ENCODE measurements at regions not wholly inside any gene's neighbourhood (a gene's known extent, or its start where the extent isn't known, plus 50 kb on each side); places are given as distances from the start of the nearest gene placed in this dataset.

- H3K36me3 ChIP-seq (ENCODE audit: control insufficient read depth in 2 of 2, insufficient read depth in 1 of 2, low read length in 2 of 2), result no peaks in the 10 kb centered on the region
- H3K4me1 ChIP-seq (ENCODE audit: control insufficient read depth, insufficient read depth, low read length), result no peaks in the 10 kb centered on the region
- no peaks in the 10 kb centered on the region for H3K9me3 ChIP-seq (ENCODE audit: control insufficient read depth, insufficient read depth, low read depth, low read length)
- no peak overlapping the region for H3K27ac ChIP-seq (ENCODE audit: extremely low read depth, low read depth, low read length)
- H3K4me3 ChIP-seq (ENCODE audit: low read depth, low read length), result no peak overlapping the region
- TF ChIP-seq SALL2 (tag by site-specific recombination; IDR thresholded peaks at IDR 0.05; ENCODE audit: borderline replicate concordance), result no peak
- no peak for TF ChIP-seq ZNF704 (tag by site-specific recombination; IDR thresholded peaks at IDR 0.05)
- TF ChIP-seq TRIM28 (IDR thresholded peaks at IDR 0.05; ENCODE audit: borderline replicate concordance, low read length), result no peak
- TF ChIP-seq PRDM2 (tag by site-specific recombination; IDR thresholded peaks at IDR 0.05; ENCODE audit: borderline replicate concordance), result no peak
- no peak for TF ChIP-seq KLF10 (tag by site-specific recombination; IDR thresholded peaks at IDR 0.05)
- TF ChIP-seq ZNF664 (tag by site-specific recombination; IDR thresholded peaks at IDR 0.05), result no peak
- no peak for TF ChIP-seq SCRT2 (tag by site-specific recombination; IDR thresholded peaks at IDR 0.05)
- TF ChIP-seq MZF1 (tag by site-specific recombination; IDR thresholded peaks at IDR 0.05; ENCODE audit: borderline replicate concordance), result no peak
- no peak for TF ChIP-seq MYNN (tag by site-specific recombination; IDR thresholded peaks at IDR 0.05; ENCODE audit: borderline replicate concordance)
- TF ChIP-seq ZFP37 (tag by site-specific recombination; IDR thresholded peaks at IDR 0.05), result no peak
- no peak for TF ChIP-seq KLF8 (tag by site-specific recombination; IDR thresholded peaks at IDR 0.05)
- TF ChIP-seq KLF16 (tag by site-specific recombination; IDR thresholded peaks at IDR 0.05), result no peak
- no peak for TF ChIP-seq ZNF311 (tag by site-specific recombination; IDR thresholded peaks at IDR 0.05; ENCODE audit: borderline replicate concordance)
- no peak for TF ChIP-seq ELK4 (IDR thresholded peaks at IDR 0.05; ENCODE audit: borderline replicate concordance, low read depth, low read length)
- no peak for TF ChIP-seq ZSCAN23 (tag by site-specific recombination; IDR thresholded peaks at IDR 0.05)
- TF ChIP-seq ZNF157 (tag by site-specific recombination; IDR thresholded peaks at IDR 0.05), result no peak
- no peak for TF ChIP-seq ZFHX2 (tag by site-specific recombination; conservative IDR thresholded peaks at IDR 0.05)
- no peak for TF ChIP-seq ZNF561 (tag by site-specific recombination; IDR thresholded peaks at IDR 0.05; ENCODE audit: borderline replicate concordance)
- POLR2A ChIA-PET, result interaction anchor here (0.6 to 0.7 kb wide), 2 partner anchors 223 to 1106 kb away, joined by 3 to 5 read pairs; no protein-coding TSS in a partner anchor
- CTCF ChIA-PET, result interaction anchor here (0.7 to 2.7 kb wide), 4 partner anchors 7 to 1104 kb away, joined by 3 to 9 read pairs (median 5); no protein-coding TSS in a partner anchor
These were observed 142.2 kb downstream of the OSTF1 start for GRCh38 chr9:75230469-75230868.

- ChIA-PET POLR2A (no interaction called here), CTCF (interaction anchor here (0.7 to 1.7 kb wide), 2 partner anchors 29 to 1103 kb away, joined by 3 to 5 read pairs; no protein-coding TSS in a partner anchor)
- H3K4me3 ChIP-seq (ENCODE audit: low read depth, low read length), result no peak overlapping the region
- H3K36me3 ChIP-seq (ENCODE audit: control insufficient read depth in 2 of 2, insufficient read depth in 1 of 2, low read length in 2 of 2), result no peaks in the 10 kb centered on the region
- H3K4me1 ChIP-seq (ENCODE audit: control insufficient read depth, insufficient read depth, low read length), result no peaks in the 10 kb centered on the region
- no peaks in the 10 kb centered on the region for H3K9me3 ChIP-seq (ENCODE audit: control insufficient read depth, insufficient read depth, low read depth, low read length)
- no peak overlapping the region for H3K27ac ChIP-seq (ENCODE audit: extremely low read depth, low read depth, low read length)
- TF ChIP-seq ZFP3 (tag by site-specific recombination; IDR thresholded peaks at IDR 0.05; ENCODE audit: low read depth) (no peak), MEIS1 (CRISPR knock-in tag; IDR thresholded peaks at IDR 0.05; ENCODE audit: borderline replicate concordance) (no peak), ZNF302 (tag by site-specific recombination; IDR thresholded peaks at IDR 0.05; ENCODE audit: low read depth) (no peak), ZSCAN30 (tag by site-specific recombination; IDR thresholded peaks at IDR 0.05) (no peak), ZNF211 (tag by site-specific recombination; IDR thresholded peaks at IDR 0.05; ENCODE audit: low read depth) (no peak), ZNF623 (tag by site-specific recombination; IDR thresholded peaks at IDR 0.05) (no peak), SP3 (tag by site-specific recombination; IDR thresholded peaks at IDR 0.05) (no peak), ZNF529 (tag by site-specific recombination; IDR thresholded peaks at IDR 0.05; ENCODE audit: insufficient replicate concordance) (no peak), ZNF214 (tag by site-specific recombination; IDR thresholded peaks at IDR 0.05; ENCODE audit: borderline replicate concordance) (no peak), ZNF548 (tag by site-specific recombination; IDR thresholded peaks at IDR 0.05) (no peak), GLIS1 (tag by site-specific recombination; IDR thresholded peaks at IDR 0.05) (no peak), ZNF292 (tag by site-specific recombination; IDR thresholded peaks at IDR 0.05; ENCODE audit: borderline replicate concordance, low read depth) (no peak)
These were observed 142.9 kb downstream of the OSTF1 start for GRCh38 chr9:75231167-75231566.

Measured in HEK293 (cell line).